ENCODE measurements at regions not wholly inside any gene's neighbourhood (a gene's known extent, or its start where the extent isn't known, plus 50 kb on each side); places are given as distances from the start of the nearest gene placed in this dataset.

DNA sequence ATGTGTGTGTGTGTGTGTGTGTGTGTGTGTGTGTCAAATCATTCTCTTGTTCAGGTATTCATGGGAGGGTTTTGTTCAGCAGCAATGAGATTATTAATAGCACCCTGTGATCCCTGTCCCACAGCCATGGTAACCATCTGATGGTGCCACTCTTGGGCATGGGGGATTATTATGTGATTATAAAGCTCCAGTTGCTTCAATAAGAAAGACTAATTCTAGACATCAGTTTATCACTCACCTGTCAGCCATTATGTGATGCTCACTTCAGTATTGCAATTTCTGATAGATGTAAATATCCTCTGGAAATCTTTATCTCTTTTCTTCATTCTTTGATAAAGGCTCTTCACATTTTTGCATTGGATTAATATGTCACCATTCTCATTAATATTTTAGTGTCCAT lies 145.9 kb upstream of the POU1F1 start (continued):
- TF ChIP-seq, protein P1, sequence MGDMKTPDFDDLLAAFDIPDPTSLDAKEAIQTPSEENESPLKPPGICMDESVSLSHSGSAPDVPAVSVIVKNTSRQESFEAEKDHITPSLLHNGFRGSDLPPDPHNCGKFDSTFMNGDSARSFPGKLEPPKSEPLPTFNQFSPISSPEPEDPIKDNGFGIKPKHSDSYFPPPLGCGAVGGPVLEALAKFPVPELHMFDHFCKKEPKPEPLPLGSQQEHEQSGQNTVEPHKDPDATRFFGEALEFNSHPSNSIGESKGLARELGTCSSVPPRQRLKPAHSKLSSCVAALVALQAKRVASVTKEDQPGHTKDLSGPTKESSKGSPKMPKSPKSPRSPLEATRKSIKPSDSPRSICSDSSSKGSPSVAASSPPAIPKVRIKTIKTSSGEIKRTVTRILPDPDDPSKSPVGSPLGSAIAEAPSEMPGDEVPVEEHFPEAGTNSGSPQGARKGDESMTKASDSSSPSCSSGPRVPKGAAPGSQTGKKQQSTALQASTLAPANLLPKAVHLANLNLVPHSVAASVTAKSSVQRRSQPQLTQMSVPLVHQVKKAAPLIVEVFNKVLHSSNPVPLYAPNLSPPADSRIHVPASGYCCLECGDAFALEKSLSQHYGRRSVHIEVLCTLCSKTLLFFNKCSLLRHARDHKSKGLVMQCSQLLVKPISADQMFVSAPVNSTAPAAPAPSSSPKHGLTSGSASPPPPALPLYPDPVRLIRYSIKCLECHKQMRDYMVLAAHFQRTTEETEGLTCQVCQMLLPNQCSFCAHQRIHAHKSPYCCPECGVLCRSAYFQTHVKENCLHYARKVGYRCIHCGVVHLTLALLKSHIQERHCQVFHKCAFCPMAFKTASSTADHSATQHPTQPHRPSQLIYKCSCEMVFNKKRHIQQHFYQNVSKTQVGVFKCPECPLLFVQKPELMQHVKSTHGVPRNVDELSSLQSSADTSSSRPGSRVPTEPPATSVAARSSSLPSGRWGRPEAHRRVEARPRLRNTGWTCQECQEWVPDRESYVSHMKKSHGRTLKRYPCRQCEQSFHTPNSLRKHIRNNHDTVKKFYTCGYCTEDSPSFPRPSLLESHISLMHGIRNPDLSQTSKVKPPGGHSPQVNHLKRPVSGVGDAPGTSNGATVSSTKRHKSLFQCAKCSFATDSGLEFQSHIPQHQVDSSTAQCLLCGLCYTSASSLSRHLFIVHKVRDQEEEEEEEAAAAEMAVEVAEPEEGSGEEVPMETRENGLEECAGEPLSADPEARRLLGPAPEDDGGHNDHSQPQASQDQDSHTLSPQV (IDR thresholded peaks at IDR 0.05): no peak
- TF ChIP-seq ZNF449 (CRISPR knock-in tag; IDR thresholded peaks at IDR 0.05) (no peak), CSDE1 (IDR thresholded peaks at IDR 0.05) (no peak), DACH1 (IDR thresholded peaks at IDR 0.05; ENCODE audit: partially characterized antibody) (no peak), ZNF253 (CRISPR knock-in tag; conservative IDR thresholded peaks at IDR 0.05) (no peak), ZNF174 (CRISPR knock-in tag; IDR thresholded peaks at IDR 0.05) (no peak), CREBBP (IDR thresholded peaks at IDR 0.05; ENCODE audit: low read depth, low read length) (no peak)
- TF ChIP-seq, protein P2, sequence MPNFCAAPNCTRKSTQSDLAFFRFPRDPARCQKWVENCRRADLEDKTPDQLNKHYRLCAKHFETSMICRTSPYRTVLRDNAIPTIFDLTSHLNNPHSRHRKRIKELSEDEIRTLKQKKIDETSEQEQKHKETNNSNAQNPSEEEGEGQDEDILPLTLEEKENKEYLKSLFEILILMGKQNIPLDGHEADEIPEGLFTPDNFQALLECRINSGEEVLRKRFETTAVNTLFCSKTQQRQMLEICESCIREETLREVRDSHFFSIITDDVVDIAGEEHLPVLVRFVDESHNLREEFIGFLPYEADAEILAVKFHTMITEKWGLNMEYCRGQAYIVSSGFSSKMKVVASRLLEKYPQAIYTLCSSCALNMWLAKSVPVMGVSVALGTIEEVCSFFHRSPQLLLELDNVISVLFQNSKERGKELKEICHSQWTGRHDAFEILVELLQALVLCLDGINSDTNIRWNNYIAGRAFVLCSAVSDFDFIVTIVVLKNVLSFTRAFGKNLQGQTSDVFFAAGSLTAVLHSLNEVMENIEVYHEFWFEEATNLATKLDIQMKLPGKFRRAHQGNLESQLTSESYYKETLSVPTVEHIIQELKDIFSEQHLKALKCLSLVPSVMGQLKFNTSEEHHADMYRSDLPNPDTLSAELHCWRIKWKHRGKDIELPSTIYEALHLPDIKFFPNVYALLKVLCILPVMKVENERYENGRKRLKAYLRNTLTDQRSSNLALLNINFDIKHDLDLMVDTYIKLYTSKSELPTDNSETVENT (CRISPR knock-in tag; IDR thresholded peaks at IDR 0.05): no peak
